Subcutaneous abdominal adipose tissue (tissue), 5 donors: ENCODE measurements at regions not wholly inside any gene's neighbourhood (a gene's known extent, or its start where the extent isn't known, plus 50 kb on each side); places are given as distances from the start of the nearest gene placed in this dataset.
"Not testable (repeated sequence)": the region's sequence is repeated elsewhere in the genome, so short reads cannot be mapped to it uniquely, and the experiment has no call there.

ENCODE experiments used
- H3K27ac ChIP-seq: one replicate; pipeline ENCODE4 v1.7.0; 2013; ENCODE audit warnings: low read depth, mild to moderate bottlenecking, inconsistent platforms, low read length, moderate library complexity
- H3K27me3 ChIP-seq, 5 donors: one replicate each; pipeline ENCODE4 v1.7.0; 2013; ENCODE audit warnings: low read length in 5 of 5, inconsistent platforms in 1 of 5; ENCODE audit not compliant: control insufficient read depth in 5 of 5, insufficient read depth in 4 of 5
- H3K36me3 ChIP-seq, 5 donors: one replicate each; pipeline ENCODE4 v1.7.0; 2013; ENCODE audit warnings: low read length in 5 of 5; ENCODE audit not compliant: control insufficient read depth in 5 of 5, insufficient read depth in 5 of 5
- H3K4me1 ChIP-seq, 5 donors: one replicate each; pipeline ENCODE4 v1.7.0; 2013; ENCODE audit warnings: low read length in 5 of 5, mild to moderate bottlenecking in 3 of 5, moderate library complexity in 1 of 5; ENCODE audit not compliant: control insufficient read depth in 5 of 5, insufficient read depth in 5 of 5
- H3K4me3 ChIP-seq, 5 donors: one replicate each; pipeline ENCODE4 v1.7.0; 2013; ENCODE audit warnings: low read length in 5 of 5, low read depth in 1 of 5
- H3K9ac ChIP-seq, 5 donors: one replicate each; pipeline ENCODE4 v1.7.0; 2013; ENCODE audit warnings: low read length in 5 of 5, mild to moderate bottlenecking in 4 of 5, moderate library complexity in 3 of 5
- H3K9me3 ChIP-seq, 5 donors: one replicate each; pipeline ENCODE4 v1.7.0; 2013; ENCODE audit warnings: low read length in 5 of 5; ENCODE audit not compliant: control insufficient read depth in 5 of 5
- donor health status: healthy.
- donor health status: healthy.
- donor health status: healthy.
- donor health status: healthy.
- donor health status: healthy.

DNA sequence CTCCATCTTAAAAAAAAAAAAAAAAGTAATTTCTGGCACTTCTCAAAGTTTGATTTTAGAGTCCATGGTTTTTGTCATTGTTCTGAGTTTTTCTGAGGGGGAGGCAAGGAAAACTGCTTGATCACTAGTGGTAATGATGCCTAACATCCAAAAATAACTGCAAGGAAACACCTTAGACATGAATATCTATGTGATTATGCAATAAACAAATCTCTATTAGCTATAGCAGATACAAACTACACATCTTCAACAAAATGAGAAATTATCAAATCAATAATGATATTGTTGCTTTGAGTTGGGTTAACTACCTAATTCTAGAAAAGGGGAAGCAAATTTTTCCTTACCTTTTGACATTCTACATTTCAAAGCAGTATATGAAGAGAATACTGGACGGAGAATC is 230.9 kb upstream of the JARID2 start:
- Histone ChIP-seq H3K4me1 (peaks cover 0 to 8% (median 0%) of the 10 kb centered on the region in 5 donors), H3K27ac (no peak overlapping the region), H3K4me3 (no peak overlapping the region), H3K9me3 (no peaks in the 10 kb centered on the region), H3K36me3 (no peaks in the 10 kb centered on the region), H3K9ac (no peak overlapping the region), H3K27me3 (no peaks in the 10 kb centered on the region)

DNA sequence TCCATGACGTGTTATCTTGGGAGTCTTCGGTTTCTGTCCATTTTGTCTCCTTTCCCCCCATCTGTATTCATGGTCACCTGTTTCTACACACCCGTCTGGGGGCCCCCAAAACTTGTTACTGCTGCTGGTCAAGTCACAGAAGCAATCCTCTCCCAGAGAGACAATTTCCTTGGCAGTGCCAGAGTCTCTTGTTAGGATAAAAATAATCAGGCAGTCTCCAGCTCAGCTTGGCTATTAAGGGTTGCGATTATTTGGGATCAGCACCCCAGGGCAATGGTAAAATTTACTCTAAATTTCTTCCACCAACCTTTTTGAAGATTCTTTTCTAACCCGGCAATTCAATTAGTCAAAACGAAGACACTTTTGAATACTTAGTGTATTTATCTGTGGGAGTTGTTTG is 229.1 kb upstream of the JARID2 start:
- H3K9me3 ChIP-seq: no peaks in the 10 kb centered on the region
- H3K27ac ChIP-seq: no peak overlapping the region
- no peaks in the 10 kb centered on the region for H3K27me3 ChIP-seq
- H3K4me3 ChIP-seq: no peak overlapping the region
- H3K4me1 ChIP-seq: peaks cover 0 to 16% (median 6%) of the 10 kb centered on the region in 5 donors
- no peaks in the 10 kb centered on the region for H3K36me3 ChIP-seq
- no peak overlapping the region for H3K9ac ChIP-seq

DNA sequence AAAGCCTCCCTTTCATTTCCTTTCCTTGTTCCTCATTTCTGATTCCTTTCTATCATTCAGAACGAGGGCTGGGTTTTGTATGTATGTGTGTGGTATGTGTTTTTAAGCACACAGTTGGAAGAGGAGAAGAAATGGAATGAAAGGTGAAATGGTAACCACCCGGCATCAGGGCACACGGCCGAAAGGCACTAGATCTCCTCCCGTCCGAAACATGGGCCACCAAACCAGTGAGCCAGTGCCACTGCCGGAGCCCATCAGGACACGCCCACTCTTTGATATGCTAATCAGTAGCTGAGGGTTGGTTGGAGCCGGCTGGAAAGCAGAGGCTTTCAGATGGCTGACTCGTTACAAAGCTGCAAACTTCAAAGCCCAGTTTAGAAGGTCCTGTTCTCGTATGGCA is 228.6 kb upstream of the JARID2 start:
- peaks cover 0 to 19% (median 10%) of the 10 kb centered on the region in 5 donors for H3K4me1 ChIP-seq
- H3K27me3 ChIP-seq: no peaks in the 10 kb centered on the region
- no peak overlapping the region for H3K9ac ChIP-seq
- H3K36me3 ChIP-seq: no peaks in the 10 kb centered on the region
- H3K27ac ChIP-seq: no peak overlapping the region
- no peaks in the 10 kb centered on the region for H3K9me3 ChIP-seq
- peak overlapping the region in 1 of 5 donors; percentile 41 for H3K4me3 ChIP-seq

DNA sequence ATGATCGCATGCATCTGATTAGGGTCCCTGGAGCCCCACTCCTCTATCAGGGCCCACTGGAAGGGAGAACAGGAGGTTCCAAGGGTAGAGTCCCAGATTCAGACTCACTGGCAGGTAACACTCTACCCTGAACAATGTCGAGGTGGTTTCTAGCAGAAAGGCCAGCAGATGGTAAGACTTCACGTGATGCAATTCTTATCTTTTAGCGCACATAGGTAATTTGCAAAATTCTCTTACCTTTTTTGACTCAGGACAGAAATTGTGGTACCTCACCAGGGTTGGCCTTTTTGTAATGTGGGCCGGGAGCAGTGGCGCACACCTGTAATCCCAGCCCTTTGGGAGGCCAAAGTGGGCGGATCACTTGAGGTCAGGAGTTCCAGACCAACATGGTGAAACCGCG is 228.1 kb upstream of the JARID2 start:
- Histone ChIP-seq H3K9ac (no peak overlapping the region), H3K9me3 (no peaks in the 10 kb centered on the region), H3K27ac (no peak overlapping the region), H3K4me1 (peaks cover 0 to 19% (median 10%) of the 10 kb centered on the region in 5 donors), H3K36me3 (no peaks in the 10 kb centered on the region), H3K4me3 (peak overlapping the region in 1 of 5 donors; percentile 41), H3K27me3 (no peaks in the 10 kb centered on the region)

DNA sequence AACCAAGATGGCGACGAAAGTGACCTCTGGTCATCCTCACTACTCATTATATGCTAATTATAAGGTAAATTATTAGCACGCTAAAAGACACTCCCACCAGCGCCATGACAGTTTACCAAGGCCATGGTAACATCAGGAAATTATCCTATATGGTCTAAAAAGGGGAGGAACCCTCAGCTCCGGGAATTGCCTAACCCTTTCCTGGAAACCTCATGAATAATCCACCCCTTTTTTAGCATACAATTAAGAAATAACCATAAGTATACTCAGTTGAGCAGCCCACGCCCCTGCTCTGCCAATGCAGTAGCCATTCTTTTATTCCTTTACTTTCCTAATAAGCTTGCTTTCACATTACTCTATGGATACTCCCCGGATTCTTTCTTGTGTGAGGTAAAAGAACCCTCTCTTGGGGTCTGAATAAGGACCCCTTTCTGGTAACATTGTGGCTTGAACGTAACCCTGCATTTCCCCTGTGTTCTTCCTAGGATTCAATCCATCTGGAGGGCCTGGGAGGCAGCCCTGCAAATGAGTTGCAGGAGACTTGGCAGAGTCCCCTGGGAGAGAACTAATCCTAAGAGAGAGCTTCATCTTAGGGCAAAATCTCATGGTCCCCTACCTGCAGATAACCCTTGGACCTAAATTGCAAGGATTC is 225.6 kb upstream of the JARID2 start:
- H3K27ac ChIP-seq: no peak overlapping the region
- H3K9me3 ChIP-seq: no peaks in the 10 kb centered on the region
- H3K4me1 ChIP-seq: peaks cover 0 to 19% (median 10%) of the 10 kb centered on the region in 5 donors
- H3K9ac ChIP-seq: no peak overlapping the region
- H3K4me3 ChIP-seq: no peak overlapping the region
- no peaks in the 10 kb centered on the region for H3K36me3 ChIP-seq
- no peaks in the 10 kb centered on the region for H3K27me3 ChIP-seq

DNA sequence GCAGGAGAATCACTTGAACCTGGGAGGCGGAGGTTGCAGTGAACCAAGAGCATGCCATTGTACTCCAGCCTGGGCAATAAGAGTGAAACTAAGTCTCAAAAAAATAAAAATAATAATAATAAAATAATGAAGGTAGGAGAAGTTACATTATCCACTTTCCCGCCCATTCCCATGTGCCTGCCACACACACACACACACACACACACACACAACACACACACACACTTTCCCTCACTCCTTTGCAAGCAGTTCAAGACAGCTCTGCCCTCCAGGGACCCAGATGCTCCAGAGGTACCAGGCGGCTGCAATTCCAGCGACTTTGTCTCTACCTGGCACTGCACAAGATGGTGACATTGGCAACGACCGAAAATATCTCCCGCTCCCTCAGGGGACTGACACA is 224.8 kb upstream of the JARID2 start:
- H3K27ac ChIP-seq: no peak overlapping the region
- no peaks in the 10 kb centered on the region for H3K27me3 ChIP-seq
- no peaks in the 10 kb centered on the region for H3K36me3 ChIP-seq
- peaks cover 0 to 19% (median 10%) of the 10 kb centered on the region in 5 donors for H3K4me1 ChIP-seq
- H3K9ac ChIP-seq: no peak overlapping the region
- H3K4me3 ChIP-seq: no peak overlapping the region
- H3K9me3 ChIP-seq: no peaks in the 10 kb centered on the region

GRCh38 chr6:15023018-15023417 is 222.9 kb upstream of the JARID2 start:
- not testable (repeated sequence) for H3K36me3 ChIP-seq, H3K4me3 ChIP-seq, H3K9me3 ChIP-seq, H3K9ac ChIP-seq, H3K27ac ChIP-seq, H3K27me3 ChIP-seq
- peaks cover 0 to 12% (median 10%) of the 10 kb centered on the region in 5 donors for H3K4me1 ChIP-seq

DNA sequence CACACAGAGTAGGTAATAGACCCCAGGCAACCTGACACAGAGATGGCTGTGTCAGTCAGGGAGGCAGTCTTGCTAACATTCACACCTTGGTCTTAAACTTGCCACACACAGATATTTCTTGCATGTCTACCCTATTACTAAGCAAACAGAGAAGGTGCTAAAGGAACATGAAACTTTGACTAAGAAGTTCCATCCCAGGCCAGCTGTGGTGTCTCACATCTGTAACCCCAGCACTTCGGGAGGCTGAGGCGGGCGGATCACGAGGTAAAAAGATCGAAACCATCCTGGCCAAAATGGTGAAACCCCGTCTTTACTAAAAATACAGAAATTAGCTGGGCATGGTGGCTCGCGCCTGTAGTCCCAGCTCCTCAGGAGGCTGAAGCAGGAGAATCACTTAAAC is 222.4 kb upstream of the JARID2 start:
- H3K4me1 ChIP-seq: peaks cover 0 to 12% (median 10%) of the 10 kb centered on the region in 5 donors
- H3K9me3 ChIP-seq: no peaks in the 10 kb centered on the region
- H3K36me3 ChIP-seq: no peaks in the 10 kb centered on the region
- no peak overlapping the region for H3K4me3 ChIP-seq
- H3K9ac ChIP-seq: no peak overlapping the region
- H3K27me3 ChIP-seq: no peaks in the 10 kb centered on the region
- H3K27ac ChIP-seq: no peak overlapping the region

GRCh38 chr6:15025446-15025845 is 220.4 kb upstream of the JARID2 start:
- no peaks in the 10 kb centered on the region for H3K36me3 ChIP-seq
- H3K9me3 ChIP-seq: peaks cover 0 to 3% (median 0%) of the 10 kb centered on the region in 5 donors
- peaks cover 0 to 12% (median 10%) of the 10 kb centered on the region in 5 donors for H3K4me1 ChIP-seq
- no peak overlapping the region for H3K4me3 ChIP-seq
- H3K9ac ChIP-seq: no peak overlapping the region
- H3K27me3 ChIP-seq: no peaks in the 10 kb centered on the region
- H3K27ac ChIP-seq: no peak overlapping the region

DNA sequence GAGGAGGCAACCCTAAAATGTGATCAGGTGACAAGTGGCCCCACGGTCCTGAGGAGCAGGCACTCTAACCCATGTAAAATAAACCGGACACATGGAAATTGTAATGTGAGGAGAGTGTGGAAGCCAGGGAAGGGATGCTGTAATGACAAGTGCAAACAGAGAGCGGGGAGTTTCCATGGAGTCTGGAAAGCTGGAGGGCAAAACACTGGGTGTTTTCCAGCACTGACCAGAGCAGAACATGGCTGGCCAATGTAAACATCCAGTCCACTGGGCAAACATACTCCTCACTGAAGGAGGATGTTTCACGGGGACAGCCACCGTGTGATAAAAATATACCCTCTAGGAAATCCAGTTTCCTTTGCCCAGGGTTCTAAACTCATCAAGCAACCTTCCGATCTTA is 219.0 kb upstream of the JARID2 start:
- no peaks in the 10 kb centered on the region for H3K27me3 ChIP-seq
- H3K4me3 ChIP-seq: no peak overlapping the region
- H3K9ac ChIP-seq: no peak overlapping the region
- H3K27ac ChIP-seq: no peak overlapping the region
- peaks cover 0 to 3% (median 0%) of the 10 kb centered on the region in 5 donors for H3K9me3 ChIP-seq
- H3K4me1 ChIP-seq: peaks cover 0 to 5% (median 3%) of the 10 kb centered on the region in 5 donors
- no peaks in the 10 kb centered on the region for H3K36me3 ChIP-seq
